GM11168 (cell line): ENCODE measurements at regions not wholly inside any gene's neighbourhood (a gene's known extent, or its start where the extent isn't known, plus 50 kb on each side); places are given as distances from the start of the nearest gene placed in this dataset.

Experiments
- in situ Hi-C: fragments of 300-500 bp; cut with MboI; formaldehyde crosslinking; loops from one replicate; pipeline ENCODE4 v1.12.0; 2022; ENCODE audit warnings: low sequenced_read_pairs; ENCODE audit not compliant: unreplicated experiment

DNA sequence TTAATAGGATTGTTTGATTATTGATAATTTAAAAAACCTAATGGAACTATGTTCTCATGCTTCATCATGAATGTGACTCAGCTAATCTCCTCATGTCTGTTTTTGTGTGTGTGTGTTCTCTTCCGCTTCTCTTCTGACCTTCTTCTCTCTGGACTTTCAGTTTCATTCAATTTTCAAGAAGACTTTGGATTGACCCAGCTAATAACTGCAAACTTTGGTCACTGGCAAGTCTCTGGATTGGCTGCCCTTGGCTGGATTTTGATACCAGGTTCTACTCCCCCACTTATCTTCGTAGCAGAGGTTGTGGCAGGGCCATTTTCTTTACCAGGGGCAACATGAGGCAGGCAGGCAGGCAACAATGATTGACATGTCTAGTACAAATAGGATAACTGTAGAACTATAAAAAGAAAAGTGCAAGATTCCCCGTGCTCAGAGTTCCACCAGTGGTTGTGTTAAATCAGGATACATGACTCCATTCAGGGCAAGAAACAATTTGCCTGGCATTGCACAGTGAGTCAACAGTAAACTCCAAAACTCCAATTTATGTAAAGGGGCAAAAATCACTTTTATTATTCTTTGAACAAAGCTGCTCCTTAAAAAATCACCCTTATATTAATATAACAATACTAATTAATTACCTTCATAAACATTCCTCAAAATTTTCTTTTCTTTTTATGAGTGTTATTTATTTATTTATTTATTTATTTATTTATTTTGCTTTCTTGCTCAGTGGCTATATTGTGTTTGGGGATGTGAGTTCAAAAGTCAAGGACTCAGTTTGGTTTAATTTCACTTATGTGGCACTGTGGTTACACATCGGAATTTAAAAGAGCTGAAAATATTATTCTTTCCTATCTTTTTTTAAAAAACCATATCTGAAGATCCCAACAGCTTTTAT is 167.6 kb downstream of the RND3 start:
- in situ Hi-C loops, result no loop called here

DNA sequence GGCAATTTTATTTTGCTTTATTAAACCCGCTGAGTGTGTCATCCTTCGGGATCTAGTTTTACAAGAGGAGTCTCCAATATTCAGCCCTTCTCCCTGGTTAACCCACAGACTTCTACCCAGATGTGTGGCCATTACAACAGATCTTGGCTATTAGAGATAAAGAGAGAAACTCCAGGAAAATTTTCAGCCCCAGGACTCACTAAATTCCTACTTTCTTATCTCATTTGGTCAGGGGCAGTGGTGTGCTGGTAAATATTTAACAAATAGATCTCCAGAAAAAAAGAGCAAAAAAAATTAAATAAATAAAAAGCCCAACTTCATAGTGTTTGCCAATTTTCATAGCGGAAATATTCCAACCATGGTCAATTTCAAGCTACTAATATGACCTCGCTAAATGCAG is 168.4 kb downstream of the RND3 start:
- in situ Hi-C loops, result no loop called here

DNA sequence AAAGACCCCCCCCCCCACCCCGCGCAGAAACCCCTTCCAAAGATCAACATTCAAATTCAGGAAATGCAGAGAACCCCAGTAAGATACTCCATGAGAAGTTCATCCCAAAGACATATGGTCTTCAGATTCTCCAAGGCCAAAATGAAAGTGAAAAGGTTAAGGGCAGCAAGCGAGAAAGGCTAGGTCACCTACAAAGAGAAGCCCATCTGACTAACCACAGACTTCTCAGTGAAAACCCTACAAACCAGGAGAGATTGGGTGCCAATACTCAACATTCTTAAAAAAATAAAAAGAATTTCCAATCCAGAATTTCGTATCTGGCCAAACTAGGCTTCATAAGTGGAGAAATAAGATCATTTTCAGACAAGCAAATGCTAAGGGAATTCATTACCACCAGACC is 175.2 kb downstream of the RND3 start:
- in situ Hi-C loops, result no loop called here

DNA sequence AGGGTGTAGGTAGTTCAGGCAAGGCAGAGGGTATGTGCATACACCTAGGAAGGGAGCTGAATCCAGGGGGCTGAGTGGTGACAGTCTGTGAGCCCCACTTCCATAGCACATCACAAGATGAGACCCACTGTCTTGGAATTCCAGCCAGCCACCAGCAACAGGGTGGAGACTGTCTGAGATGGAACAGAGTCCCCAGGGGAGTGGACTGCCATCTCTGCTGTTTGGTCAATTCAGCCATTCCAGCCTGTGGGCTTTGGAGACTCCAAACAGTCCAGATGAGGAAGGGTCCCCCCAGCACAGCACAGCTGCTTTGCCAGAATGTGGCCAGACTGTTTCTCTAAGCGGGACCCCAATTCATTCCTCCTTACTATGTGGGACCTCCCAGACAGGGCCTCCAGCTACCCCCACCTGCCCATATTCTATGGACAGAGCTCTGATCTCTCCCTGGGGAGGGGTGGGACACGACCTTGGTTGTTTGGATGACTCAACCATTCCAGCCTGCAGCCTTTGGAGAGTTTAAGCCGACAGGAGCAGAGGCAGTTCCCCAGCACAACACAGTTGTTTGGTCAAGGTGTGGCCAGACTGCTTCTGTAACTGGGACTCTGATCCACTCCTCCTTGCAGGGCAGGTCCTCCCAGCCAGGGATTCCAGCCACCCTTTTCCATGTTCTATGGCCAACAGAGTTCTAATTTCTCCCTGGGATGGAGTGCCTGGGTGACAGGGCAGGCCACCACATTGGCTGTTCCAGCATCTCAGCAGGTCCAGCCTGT is 178.0 kb downstream of the RND3 start:
- in situ Hi-C loops, result no loop called here

DNA sequence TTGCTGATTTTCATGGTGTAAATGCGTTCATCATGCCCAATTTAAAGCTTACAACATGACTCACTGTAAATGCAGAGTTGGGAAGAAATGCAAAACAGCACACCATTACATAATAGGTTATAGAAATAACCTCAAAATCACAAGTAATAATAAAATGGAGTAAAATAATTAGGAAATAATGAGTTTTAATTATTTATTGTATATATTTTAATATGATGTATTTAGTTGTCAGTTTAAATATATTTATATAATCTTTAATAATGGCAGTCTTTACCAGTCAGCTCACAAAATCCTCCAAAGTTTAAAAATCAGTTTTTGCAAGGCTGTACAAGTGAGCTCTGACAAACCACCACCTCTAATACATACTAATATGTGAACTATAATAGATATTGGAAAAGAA is 180.2 kb downstream of the RND3 start:
- in situ Hi-C loops, result no loop called here

DNA sequence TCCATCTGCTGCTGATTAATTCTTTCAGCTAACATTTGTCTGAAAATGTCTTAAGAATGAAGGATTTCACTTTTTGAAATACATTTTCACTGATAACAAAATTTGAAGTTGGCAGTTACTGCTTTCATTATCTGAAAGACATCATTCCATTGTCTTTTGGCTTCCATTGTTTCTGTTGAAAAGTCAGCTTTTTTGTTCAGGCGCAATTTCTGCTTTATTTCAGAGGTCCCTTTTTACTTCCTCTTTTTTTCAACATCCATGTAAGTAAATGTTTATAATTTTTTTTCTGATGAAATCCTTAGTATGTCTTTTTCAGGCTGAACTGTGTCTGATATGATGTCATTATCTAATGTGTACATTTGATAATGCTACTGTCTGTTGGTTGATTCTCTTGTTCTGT is 184.2 kb downstream of the RND3 start:
- in situ Hi-C loops, result no loop called here

DNA sequence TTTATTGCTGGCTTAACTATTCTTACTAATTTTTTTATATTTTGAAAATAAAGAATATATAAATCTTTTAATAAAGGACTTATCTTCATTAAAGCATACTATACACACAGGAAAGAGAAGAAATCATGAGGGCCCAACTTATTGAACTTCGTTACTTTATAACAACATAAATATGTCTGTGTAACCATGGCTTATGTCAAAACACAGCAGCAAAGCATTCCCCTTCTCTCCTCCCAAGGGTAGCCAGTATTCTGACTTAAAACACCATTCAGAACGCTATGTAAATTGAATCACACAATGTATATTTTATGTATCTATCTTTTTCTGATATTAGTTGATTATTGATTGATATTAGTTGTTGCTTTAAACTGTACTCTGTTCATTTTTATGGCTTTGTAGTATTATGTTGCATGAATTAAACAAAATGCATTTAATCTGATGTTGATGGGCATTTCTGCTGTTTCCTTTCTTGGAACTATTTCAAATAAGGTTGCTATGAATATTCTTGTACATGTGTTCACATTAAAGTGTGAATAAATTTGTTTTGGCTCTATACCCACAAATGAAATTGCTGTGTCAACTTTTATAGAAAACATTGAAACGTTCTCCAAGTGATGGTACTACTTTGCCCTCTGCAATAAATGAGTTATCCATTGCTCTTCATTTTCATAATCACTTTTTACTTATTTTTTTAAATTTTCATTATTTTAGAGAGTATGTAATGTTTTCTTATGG is 188.7 kb downstream of the RND3 start:
- in situ Hi-C loops, result no loop called here

DNA sequence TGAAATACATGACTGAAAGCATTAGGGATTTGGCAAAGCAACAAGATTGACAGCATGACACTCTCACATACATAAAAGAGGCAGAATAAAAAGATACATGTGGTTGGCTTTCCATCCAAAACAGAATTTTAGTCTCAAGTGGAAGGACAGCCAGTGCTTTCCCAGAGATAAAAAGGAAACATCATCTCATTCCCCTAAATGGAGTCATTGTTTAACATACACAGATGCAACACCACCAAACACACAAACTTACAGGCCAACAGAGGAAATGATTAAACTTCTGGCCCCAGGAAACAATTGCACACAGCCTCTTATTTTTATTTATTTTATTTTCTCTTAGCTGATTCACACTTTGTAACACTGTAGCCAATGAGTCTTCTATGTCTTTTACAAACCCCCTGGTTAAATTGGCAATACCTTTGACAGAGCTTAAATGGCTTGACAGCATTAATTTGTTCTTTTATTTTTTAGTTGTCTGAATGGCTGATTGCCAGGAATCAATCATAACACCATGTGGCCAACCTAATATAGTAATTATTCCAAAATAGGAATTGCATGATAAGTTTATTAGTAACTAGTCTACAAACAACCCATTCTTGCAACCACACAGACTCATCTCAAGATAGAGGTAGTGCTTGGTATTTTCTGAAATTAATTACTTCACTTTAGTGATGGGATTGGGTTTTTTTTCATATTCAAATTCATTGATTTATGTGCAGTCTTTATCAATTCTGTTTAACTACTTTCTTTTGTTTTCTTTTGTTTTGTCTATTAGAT is 190.5 kb downstream of the RND3 start:
- in situ Hi-C loops, result no loop called here

DNA sequence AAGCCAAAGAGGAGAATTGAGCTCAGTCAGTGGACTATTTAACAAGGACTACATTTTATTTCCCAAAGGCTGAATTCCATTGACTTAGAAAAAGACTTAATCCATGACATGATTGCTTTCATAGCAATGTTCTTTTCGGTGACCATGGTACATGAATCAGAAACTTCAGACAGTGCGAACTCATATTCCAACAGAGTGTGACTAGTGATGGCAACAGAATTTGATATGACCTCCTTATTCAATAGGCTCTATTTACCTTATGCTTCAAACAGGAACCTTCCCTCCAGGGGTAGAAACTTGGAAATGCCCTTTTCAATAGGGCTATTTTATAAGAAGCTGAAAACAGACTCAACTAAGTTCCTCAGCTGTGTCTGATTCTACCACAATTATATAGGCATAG is 191.9 kb downstream of the RND3 start:
- in situ Hi-C loops, result no loop called here

DNA sequence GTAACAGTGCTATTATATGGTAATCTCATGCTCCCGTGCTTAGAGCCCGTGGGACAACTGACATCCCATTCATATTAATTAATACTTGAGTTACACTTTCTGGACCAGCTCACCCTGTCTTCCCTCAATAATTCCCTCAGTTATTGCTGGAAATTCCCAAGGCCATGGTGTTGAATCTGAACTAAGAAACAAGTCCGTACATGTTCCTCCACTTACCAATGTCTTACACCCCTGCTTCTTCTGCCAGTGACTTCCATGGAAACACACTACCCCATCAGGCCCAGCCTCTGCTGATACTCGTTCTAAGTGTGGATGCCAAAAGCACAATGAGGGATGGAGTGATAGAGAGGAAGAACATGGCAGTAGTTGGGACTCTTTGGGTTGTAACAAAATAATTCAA is 193.7 kb downstream of the RND3 start:
- in situ Hi-C loops, result no loop called here

DNA sequence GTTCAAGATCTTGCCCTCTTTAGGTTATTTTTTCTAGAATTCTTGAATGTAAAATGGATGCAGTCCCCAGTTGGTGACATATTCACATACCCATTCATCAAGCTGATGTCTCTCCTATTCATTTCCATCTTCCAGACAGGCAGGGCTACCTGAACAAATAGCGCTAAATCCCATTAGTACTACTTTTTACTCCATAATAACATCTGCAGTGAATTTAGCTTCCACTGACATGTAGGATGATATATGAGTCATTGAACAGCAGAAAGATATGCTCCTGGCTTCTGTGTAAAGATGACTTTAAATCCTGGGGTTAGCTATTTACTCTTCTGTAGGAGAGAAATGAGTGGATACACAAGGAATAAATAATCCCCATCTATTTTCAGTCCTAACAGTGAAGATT is 194.7 kb downstream of the RND3 start:
- in situ Hi-C loops, result no loop called here

DNA sequence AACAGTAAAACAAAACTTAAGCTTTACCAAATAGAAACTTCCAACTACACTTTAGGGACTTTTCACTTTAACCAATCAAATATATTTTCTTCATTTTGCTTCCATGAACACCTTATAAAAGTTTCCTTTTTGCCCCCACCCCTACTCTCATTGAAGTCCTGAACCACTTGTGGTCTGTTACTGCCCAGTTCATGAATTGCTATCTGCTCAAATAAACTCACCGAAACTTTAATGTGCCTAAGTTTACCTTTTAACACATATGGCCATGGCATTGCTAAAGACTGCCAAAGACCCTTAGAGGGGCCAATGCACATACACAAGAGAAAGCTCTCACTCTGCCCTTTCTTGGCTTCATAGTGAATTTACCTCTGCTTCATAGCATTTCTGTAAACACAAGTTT is 195.3 kb downstream of the RND3 start:
- in situ Hi-C loops, result no loop called here

DNA sequence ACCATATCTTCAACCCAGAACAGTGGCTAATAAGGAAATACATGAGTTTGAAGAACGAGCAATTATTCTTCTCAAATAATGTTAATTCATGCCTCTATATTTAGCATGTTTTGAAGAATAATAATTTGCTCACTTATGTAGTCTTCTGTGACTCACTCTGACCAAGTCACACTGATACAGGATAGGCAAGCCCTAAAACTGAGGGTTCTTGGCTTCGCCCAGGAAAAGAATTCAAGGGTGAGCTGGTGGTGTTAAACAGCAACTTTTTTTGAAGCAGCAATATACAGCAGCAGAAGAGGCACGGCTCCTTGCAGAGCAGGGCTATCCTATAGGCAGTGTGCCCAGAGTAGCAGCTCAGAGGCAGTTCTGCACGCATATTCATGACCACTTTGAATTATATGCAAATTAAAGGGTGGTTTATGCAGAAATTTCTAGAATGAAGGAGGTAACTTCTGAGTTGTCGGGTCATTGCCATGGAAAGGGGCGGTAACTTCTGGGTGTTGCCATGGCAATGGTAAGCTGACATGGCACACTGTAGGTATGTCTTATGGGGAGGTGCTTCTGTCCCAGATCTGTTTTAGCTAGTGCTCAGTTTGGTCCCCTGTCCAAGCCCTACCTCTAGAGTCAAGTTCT is 200.6 kb downstream of the RND3 start:
- in situ Hi-C loops, result no loop called here

DNA sequence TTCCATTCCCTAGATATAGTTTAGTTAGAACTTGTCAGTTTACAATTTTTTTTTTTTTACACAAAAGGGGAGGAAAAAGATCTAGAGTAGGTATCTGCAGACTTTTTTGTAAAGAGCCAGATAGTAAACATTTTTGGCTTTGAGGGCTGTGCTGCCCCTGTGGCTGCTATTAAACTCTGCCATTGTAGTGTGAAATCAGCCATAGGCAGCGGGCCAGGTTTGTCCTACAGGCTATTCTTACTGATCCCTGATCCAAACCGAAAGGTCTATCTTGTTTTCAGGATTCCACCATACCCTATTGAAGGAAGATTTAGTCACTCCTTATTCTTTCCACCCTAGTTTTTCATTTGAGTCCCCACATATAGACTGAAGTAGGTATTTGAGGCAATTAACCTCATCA is 203.4 kb downstream of the RND3 start:
- in situ Hi-C loops, result no loop called here

DNA sequence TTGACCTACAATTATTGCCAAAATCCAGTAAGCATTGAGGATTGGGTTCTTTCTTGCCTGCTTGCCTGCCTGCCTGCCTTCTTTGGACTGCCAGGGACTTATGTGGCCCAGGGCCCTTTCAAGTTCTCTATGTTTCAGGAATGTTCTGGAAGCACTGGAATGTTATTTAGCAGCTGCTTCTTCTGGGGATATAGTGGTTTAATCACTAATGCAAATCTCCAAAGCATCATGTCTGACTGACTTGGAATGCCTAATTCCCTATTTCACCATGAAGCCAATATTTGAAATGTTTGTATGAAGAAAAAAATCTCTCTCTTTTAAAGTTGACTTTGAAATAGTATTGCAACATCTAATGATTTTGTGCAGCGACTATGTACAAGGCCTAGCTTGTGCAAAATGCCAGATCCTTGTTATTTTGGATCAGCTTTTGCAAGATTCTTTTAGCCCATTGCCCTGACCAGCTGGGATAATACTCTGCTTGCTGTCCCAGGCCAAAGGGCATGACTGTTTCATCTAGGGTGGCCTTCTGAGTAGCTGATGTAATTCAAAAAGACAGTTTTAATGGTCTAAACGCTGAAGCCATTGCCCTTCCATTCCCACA is 204.6 kb downstream of the RND3 start:
- in situ Hi-C loops, result no loop called here

DNA sequence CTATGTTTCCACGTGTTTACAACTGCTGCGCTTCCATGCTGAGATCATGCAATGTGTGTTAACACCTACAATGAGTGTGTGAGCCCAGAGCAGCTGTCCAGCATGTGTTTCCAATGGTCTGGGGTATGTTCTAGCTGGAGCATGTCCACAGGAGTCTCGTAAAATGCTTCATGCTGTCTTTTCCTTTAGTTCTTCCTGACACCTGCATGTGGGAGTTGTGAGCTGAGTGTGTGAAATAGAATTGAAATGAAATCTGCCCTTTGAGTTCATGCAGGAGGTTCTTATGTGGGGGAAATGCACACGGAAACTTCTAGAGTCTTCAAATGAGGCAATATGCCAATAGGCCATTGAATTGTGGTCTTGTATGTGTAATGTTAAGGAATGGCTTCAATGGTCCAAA is 205.1 kb downstream of the RND3 start:
- in situ Hi-C loops, result no loop called here

DNA sequence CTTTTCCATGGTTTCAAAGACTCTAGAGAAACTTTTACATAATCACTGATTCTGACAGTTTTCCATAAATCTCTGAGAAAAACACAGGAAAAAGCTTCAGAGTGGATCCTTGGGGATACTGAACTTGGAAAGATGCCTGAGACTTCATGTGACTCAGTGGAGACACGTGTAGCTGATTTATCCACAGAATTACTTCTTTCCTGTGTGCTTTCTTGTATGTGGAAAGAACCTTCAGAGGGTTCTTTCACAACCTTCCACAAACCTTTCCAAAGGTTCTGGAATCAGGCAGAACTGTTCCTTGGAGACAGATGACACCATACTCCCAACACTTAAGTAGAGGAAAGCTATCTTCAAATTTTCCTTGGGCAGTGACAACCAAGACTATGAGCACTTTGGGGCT is 207.2 kb downstream of the RND3 start:
- in situ Hi-C loops, result no loop called here

DNA sequence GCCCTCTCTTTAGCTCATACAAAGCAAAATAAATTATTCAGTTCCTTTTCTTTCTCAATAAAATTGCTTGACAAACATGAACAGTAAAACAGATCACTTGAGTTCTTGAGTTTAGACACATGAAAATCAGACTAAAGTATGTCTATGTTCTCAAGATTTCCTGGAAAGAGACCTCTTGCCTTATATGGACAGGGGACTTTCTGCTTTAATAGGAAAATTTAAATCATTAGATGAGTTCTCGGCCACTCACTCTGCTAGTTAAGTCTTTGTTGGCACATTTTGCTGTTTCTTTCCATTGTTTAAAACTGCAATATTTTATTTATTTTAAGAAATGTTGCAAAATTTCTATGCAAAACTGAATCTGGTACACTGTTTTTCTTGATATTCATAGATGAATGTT is 207.8 kb downstream of the RND3 start:
- in situ Hi-C loops, result no loop called here

DNA sequence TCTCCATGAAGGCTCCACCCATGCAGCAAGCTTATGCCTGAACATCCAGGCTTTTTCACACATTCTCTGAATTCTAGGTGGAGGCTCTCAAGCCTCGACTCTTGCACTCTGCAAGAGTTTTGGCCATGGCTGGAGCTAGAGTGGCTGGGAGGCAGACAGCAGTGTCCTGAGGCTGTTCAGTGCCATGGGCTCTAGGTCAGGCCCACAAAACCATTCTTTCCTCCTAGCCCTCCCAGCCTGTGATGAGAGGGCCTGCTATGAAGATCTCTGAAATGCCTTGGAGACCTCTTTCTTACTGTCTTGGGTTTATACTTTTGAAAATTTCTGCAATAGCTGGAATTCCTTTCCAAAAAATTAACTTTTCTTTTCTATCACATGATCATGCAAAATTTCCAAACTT is 210.7 kb downstream of the RND3 start:
- in situ Hi-C loops, result no loop called here
